Esophagus squamous epithelium (tissue), 5 donors: ENCODE measurements at regions not wholly inside any gene's neighbourhood (a gene's known extent, or its start where the extent isn't known, plus 50 kb on each side); places are given as distances from the start of the nearest gene placed in this dataset.

Experiments
- DNase-seq: peaks from one replicate; lab custom pipeline; 2025; lab: John Stamatoyannopoulos, UW
- H3K27ac ChIP-seq, 4 donors: fragments of 200-600 bp; sonication (generic); one replicate each; pipeline ENCODE4 v1.5.1; 2016 to 2019; ENCODE audit warnings: mild to moderate bottlenecking in 1 of 4
- H3K27me3 ChIP-seq, 4 donors: fragments of 200-600 bp; sonication (generic); 1 replicate in 3 of 4; 2 replicates in 1 of 4; pipeline versions ENCODE4 v1.5.1 to v1.6.0; 2017 to 2021; ENCODE audit warnings: antibody characterized with exemption in 1 of 4
- H3K36me3 ChIP-seq, 3 donors: fragments of 200-600 bp; sonication (generic); one replicate each; pipeline ENCODE4 v1.5.1; 2016 to 2019
- H3K4me1 ChIP-seq, 3 donors: fragments of 200-600 bp; sonication (generic); one replicate each; pipeline ENCODE4 v1.5.1; 2017 to 2019
- H3K4me3 ChIP-seq, 4 donors: fragments of 200-600 bp; sonication (generic); 1 replicate in 3 of 4; 2 replicates in 1 of 4; pipeline ENCODE4 v1.5.1; 2016 to 2019; ENCODE audit warnings: mild to moderate bottlenecking in 2 of 4, moderate library complexity in 1 of 4
- H3K9me3 ChIP-seq, 3 donors: fragments of 200-600 bp; sonication (generic); one replicate each; pipeline ENCODE4 v1.5.1; 2016 to 2019
- CTCF ChIP-seq, 6 experiments: fragments of 450-650 bp in 4 of 6; fragments of 200-600 bp in 2 of 6; sonication (generic) in 2 of 6; IDR thresholded peaks; one replicate each; pipeline ENCODE4 v1.5.1; 2016 to 2019; ENCODE audit warnings: antibody characterized with exemption in 6 of 6, mild to moderate bottlenecking in 4 of 6, moderate library complexity in 4 of 6
- POLR2A ChIP-seq, 4 donors: fragments of 450-650 bp; IDR thresholded peaks; one replicate each; pipeline ENCODE4 v1.6.1; 2017; ENCODE audit warnings: antibody characterized with exemption in 4 of 4, mild to moderate bottlenecking in 4 of 4, moderate library complexity in 3 of 4
- WGBS, 2 donors: methylation state at CpG; one replicate each; pipeline ENCODE4 v1.1.5; 2018; 5-methylcytosine and 5-hydroxymethylcytosine counted together
- intact Hi-C: fragments of 100-400 bp; cut with DNase I; formaldehyde crosslinking; loops from one replicate; pipeline ENCODE4 v1.15.0; 2022
- donor health status: DM: yes; HTN: yes; CAD: no.

- TF ChIP-seq CTCF (IDR thresholded peaks at IDR 0.05) (no peak), POLR2A (IDR thresholded peaks at IDR 0.05) (no peak)
- H3K4me3 ChIP-seq: no peak overlapping the region
- intact Hi-C loops: no loop called here
- H3K4me1 ChIP-seq: no peaks in the 10 kb centered on the region
- 55 to 100% methylated on average over 1 of the region's 1 CpG for WGBS, 2 donors
- no peak overlapping the region for H3K27ac ChIP-seq
- H3K9me3 ChIP-seq: peaks cover 0 to 3% (median 0%) of the 10 kb centered on the region in 3 donors
- DNase-seq: no peak
- no peaks in the 10 kb centered on the region for H3K36me3 ChIP-seq
- H3K27me3 ChIP-seq: no peaks in the 10 kb centered on the region
These were observed 660.6 kb downstream of the LRRIQ3 start for GRCh38 chr1:73537400-73537799.

- no peak for DNase-seq
- Histone ChIP-seq H3K27ac (no peak overlapping the region), H3K4me3 (no peak overlapping the region), H3K36me3 (no peaks in the 10 kb centered on the region), H3K27me3 (no peaks in the 10 kb centered on the region), H3K9me3 (no peaks in the 10 kb centered on the region), H3K4me1 (no peaks in the 10 kb centered on the region)
- intact Hi-C loops: no loop called here
- WGBS, 2 donors: 62% methylated on average over 3 of the region's 3 CpGs
- no peak for TF ChIP-seq POLR2A (IDR thresholded peaks at IDR 0.05)
- no peak for TF ChIP-seq CTCF (IDR thresholded peaks at IDR 0.05)
These were observed 680.3 kb downstream of the LRRIQ3 start for GRCh38 chr1:73517603-73518191.

DNA sequence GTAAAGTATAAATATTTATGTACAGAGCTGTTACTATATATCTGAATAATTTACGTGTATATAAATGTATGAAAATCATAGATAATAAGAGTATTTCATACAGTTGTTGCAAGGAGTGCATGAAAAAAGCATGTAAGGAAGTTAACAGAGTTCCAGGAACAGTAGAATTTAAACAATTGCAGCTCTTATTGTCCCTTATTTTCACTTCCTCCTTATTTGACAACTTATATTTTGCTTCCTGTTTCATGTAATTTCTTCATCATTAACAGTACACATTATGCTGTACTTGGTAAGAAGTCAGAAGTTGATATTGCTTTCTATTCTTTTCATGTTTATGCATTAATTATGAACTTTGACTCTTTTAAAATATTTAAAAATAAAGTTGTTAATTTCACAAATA is 681.5 kb downstream of the LRRIQ3 start:
- no peaks in the 10 kb centered on the region for H3K36me3 ChIP-seq
- intact Hi-C loops: no loop called here
- DNase-seq: no peak
- no peaks in the 10 kb centered on the region for H3K4me1 ChIP-seq
- 50 to 61% methylated on average over 1 of the region's 1 CpG for WGBS, 2 donors
- TF ChIP-seq CTCF (IDR thresholded peaks at IDR 0.05) (no peak), POLR2A (IDR thresholded peaks at IDR 0.05) (no peak)
- H3K9me3 ChIP-seq: no peaks in the 10 kb centered on the region
- H3K4me3 ChIP-seq: no peak overlapping the region
- no peak overlapping the region for H3K27ac ChIP-seq
- H3K27me3 ChIP-seq: no peaks in the 10 kb centered on the region

- Histone ChIP-seq H3K27ac (no peak overlapping the region), H3K4me3 (no peak overlapping the region), H3K9me3 (no peaks in the 10 kb centered on the region), H3K27me3 (no peaks in the 10 kb centered on the region), H3K36me3 (no peaks in the 10 kb centered on the region), H3K4me1 (no peaks in the 10 kb centered on the region)
- intact Hi-C loops: no loop called here
- TF ChIP-seq CTCF (IDR thresholded peaks at IDR 0.05) (no peak), POLR2A (IDR thresholded peaks at IDR 0.05) (no peak)
- DNase-seq: no peak
These were observed 686.9 kb downstream of the LRRIQ3 start for GRCh38 chr1:73511038-73511437.

DNA sequence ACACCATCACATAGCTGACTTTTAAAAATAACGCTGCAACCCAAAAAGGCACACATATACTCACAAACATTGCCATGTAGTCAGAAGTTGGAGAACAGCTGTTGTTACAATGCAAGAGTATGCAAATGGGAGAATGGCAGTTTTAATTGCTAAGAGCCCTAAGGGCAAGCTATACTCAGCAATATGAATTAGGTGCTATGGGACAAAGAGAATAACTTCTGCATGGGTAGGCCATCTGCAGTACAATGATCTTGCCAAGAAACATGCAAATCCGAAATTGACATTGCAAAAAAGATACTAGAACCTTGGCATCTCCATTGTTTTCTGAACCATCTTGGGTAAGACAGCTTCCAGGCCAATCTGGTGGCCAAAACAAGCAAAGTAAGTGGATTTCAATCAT is 697.8 kb downstream of the LRRIQ3 start:
- Histone ChIP-seq H3K27ac (no peak overlapping the region), H3K4me1 (no peaks in the 10 kb centered on the region), H3K9me3 (no peaks in the 10 kb centered on the region), H3K36me3 (no peaks in the 10 kb centered on the region), H3K4me3 (no peak overlapping the region), H3K27me3 (no peaks in the 10 kb centered on the region)
- no peak for DNase-seq
- intact Hi-C loops: no loop called here
- TF ChIP-seq POLR2A (IDR thresholded peaks at IDR 0.05) (no peak), CTCF (IDR thresholded peaks at IDR 0.05) (no peak)
- whole genome bisulfite sequencing, 2 donors: 16 to 33% methylated on average over 2 of the region's 2 CpGs
